T47D (cell line): ENCODE measurements at regions not wholly inside any gene's neighbourhood (a gene's known extent, or its start where the extent isn't known, plus 50 kb on each side); places are given as distances from the start of the nearest gene placed in this dataset.

Experiments
- DNase-seq, 2 experiments: peaks; one replicate each; pipeline versions ENCODE4 v3.0.0 to v3.0.0-alpha.2; 2011 to 2012; ENCODE audit warnings: low read depth in 1 of 2, low spot score in 1 of 2
- JUND ChIP-seq: IDR thresholded peaks from 2 replicates; pipeline ENCODE4 v1.6.1; 2012; ENCODE audit warnings: low read depth
- in situ Hi-C: cut with HindIII; loops from 2 replicates; pipeline ENCODE4 v1.10.0; 2016; ENCODE audit warnings: low sequenced_read_pairs, low pct_unique_long_range_greater_than_20kb

- no peak for TF ChIP-seq JUND
- DNase-seq, result no peak
- in situ Hi-C loops, result no loop called here
Observed at GRCh38 chr11:116117331-116118137, 613.3 kb upstream of the CADM1 start.

DNA sequence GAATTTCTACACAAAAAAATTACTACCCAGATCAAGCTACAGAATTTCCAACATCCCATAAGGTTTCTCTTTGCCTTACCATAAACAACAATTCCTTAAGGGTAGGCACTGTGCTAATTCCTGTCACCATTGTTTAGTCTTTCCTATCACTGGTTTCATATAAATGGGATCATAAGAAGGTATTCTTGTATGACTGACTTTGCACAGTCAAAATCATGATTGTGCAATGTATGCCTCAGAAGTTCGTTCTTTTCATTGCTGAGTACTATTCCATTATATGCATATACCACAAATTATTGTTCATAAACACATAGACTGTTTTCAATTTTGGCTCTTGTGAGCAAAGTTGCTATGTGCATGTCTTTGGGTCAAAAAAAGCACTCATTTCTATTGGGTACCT lies 611.6 kb upstream of the CADM1 start:
- no peak for TF ChIP-seq JUND
- no peak for DNase-seq
- in situ Hi-C loops, result no loop called here

DNA sequence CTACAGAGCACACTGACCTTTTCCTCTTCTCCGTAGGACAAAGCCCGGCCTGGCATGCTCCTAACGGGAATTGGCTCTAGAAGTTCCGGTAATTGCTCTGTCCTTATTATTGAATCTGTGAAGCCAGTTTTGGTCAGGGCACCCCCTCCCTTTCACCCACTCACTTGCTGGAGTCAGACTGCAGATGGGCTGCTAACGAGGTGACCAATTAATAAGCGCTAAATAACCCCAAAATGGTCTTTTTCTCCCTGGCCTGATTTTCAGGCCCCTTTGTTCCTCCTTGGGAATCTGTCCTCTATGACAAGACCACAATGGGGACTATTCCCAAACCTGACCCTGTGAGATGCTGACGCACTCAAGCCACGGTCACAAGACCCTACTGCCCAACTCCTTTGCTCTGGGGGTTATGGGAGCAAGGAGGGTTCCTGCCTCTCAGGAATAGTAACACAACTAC lies 610.0 kb upstream of the CADM1 start:
- DNase-seq, result no peak
- in situ Hi-C loops, result no loop called here
- TF ChIP-seq JUND, result no peak

DNA sequence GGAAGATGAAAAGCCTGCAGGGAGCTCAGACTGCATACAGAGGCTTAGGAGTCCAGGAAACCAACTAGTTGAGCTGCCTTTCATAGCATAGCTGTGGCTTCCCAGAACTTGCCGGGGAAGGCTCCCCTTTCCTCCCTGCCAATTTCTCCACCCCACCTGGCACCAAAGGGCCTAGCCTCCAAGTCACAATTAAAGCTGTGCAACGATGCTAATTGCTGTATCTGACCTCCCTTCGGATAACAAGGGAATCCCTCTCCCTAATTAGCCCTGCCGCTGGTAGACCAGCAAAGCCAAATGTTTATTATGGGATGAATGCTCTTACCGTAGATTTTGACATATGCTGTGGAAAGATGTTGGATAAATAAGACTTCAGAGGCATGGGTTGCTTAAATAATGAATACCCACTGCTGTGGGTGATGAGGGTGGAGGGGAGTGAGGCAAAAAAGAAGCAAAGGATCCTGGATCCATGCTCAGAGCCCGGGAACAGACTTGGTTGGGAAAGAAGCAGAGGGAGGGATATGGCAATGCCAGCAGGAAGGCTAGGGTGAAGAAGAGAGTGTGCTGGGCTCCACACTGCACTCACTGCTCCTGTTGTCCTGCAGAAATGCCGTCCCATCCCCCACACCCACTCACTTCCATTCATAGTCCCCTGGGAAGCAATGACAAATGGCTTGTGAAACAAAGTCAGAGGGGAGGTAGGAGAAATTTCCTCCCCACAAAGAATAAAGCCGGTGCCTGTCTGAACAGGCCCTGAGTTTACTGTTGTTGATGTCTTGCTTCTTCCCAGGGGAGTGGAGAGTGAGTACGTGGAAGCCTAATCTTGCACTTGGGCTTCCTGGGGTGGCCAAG lies 608.1 kb upstream of the CADM1 start:
- no peak for DNase-seq
- no peak for TF ChIP-seq JUND
- in situ Hi-C loops, result no loop called here

DNA sequence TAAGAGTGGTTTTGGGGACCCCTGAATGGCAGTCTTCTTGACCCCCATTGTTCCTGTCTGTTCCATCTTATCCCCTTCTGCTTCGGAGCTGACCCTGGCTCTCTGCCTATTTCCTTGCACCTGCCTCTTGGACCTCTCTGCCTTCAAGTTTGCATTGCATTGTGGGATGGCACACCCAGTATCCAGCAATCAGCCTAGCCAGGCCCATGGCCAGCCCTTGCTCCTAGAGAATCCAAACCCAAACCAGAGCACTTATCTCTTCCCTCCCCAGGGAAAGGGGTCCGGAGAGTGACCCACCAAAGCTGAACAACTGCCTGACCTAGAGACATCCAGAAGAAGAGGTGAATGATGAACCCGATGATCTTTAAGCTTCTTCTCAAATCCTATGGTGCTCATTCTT lies 607.3 kb upstream of the CADM1 start:
- DNase-seq, result no peak
- in situ Hi-C loops, result no loop called here
- no peak for TF ChIP-seq JUND

GRCh38 chr11:116110802-116111201 lies 606.6 kb upstream of the CADM1 start:
- DNase-seq, result no peak
- in situ Hi-C loops, result no loop called here
- TF ChIP-seq JUND, result no peak

DNA sequence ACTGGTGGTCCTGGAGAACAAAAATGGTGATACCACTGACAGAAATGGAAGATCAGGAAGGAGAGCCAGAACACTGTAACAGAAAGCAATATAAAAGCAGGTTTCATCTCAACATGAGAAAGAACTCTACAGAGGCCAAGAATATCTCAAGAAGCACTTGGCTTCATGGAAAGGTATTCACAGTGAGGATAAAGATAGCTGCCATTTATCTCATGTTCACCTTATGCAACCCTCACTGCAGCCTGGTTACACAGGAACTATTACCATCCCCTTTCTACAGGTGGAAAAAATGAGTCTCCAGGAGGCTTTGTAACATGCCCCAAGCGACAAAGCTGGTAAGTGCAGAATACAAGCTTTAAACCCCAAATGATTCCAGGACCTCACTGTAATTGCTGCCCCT lies 606.1 kb upstream of the CADM1 start:
- DNase-seq, result no peak
- TF ChIP-seq JUND, result no peak
- in situ Hi-C loops, result no loop called here

DNA sequence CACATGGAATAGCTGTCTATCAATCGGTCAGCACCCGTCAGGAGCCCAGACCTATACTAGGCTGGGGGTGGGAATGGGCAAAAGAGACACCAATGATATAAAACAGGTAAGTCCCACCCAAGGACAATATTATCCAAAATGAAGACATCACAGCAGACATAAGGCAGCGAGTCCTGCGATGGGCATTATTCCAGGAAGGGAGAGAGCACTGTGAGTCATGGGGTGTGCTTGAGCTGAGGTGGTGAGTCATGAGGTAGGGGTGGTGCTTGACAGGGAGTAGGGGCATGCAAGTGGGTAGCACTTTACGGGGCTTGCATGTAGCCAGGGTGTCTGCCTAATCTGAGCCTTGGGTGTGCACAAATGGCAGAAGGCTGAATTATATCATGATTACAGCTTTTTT lies 605.0 kb upstream of the CADM1 start:
- TF ChIP-seq JUND, result no peak
- in situ Hi-C loops, result no loop called here

DNA sequence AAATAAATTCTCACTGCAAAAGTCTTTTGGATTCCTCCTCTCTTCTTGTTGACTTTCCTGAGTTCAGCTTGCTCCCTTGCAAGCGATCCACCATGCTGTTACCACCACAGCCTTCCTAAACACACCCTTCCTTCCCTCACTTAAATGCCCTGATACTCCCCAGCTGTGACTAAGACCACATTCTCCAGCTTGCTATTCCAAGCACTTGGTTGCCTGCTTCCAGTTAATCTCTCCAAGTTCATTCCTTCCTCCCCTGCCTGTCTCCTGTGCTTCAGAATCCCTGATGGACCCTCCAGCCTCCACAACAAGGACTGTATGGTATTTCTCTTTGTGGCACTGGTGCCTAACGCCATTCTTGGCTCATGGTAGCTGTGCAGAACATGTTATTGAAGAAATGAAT lies 603.9 kb upstream of the CADM1 start:
- DNase-seq, result no peak
- in situ Hi-C loops, result no loop called here
- TF ChIP-seq JUND, result no peak

More for the DNA sequence above, 605.0 kb upstream of the CADM1 start:
- no peak for DNase-seq

GRCh38 chr11:116107229-116107628 lies 603.0 kb upstream of the CADM1 start:
- DNase-seq, result no peak
- TF ChIP-seq JUND, result no peak
- in situ Hi-C loops, result no loop called here

GRCh38 chr11:116104498-116105174 lies 600.4 kb upstream of the CADM1 start:
- DNase-seq, result no peak
- in situ Hi-C loops, result no loop called here
- no peak for TF ChIP-seq JUND

DNA sequence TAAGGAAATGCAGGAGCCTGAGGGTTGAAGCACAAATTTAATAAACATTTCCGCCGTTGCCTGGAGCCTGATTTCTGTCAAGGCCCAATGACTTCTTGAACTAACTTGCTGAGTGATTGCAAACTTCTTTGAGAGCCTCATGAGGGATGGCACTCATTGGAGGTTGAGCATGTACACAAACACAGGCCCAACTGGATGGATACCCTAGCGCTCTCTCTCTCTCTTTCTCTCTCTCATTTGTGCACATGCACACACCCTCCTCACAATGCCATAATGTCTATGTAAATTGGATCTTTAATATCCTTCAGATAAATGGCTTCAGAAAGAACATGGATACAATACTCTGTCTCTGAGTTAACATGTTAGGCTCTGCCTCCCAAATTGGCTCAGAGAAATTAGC lies 597.7 kb upstream of the CADM1 start:
- in situ Hi-C loops, result no loop called here
- no peak for TF ChIP-seq JUND

GRCh38 chr11:116100016-116100415 lies 595.8 kb upstream of the CADM1 start:
- TF ChIP-seq JUND, result no peak
- in situ Hi-C loops, result no loop called here
- DNase-seq, result no peak

More for the DNA sequence above, 597.7 kb upstream of the CADM1 start:
- DNase-seq, result no peak
